ENCODE measurements at regions not wholly inside any gene's neighbourhood (a gene's known extent, or its start where the extent isn't known, plus 50 kb on each side); places are given as distances from the start of the nearest gene placed in this dataset.

- TF ChIP-seq CTCF (IDR thresholded peaks at IDR 0.05): no peak
- TF ChIP-seq EZH2 (IDR thresholded peaks at IDR 0.05): no peak
- no peak for TF ChIP-seq EZH2phosphoT487 (IDR thresholded peaks at IDR 0.05)
These were observed 69.4 kb downstream of the TOMM20 start for GRCh38 chr1:235059221-235059620.

Measured in neural progenitor cell (in vitro differentiated cells).